ENCODE measurements at regions not wholly inside any gene's neighbourhood (a gene's known extent, or its start where the extent isn't known, plus 50 kb on each side); places are given as distances from the start of the nearest gene placed in this dataset.

DNA sequence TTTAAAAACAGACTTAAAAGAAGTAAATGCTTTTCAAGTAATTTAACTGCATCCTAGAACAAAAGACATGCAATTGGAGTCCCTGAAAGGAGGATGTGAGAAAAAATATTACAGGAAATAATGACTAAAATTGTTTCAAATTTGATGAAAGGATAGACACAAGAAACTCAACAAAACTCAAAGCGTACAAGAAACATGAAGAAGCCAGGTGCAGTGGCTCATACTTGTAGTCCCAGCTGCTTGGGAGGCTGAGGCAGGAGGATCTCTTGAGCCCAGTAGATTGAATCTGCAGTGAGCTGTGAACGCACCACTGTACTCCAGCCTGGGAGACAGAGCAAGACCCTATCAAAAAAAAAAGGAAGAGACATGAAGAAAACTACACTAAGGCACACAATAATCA is 118.1 kb upstream of the SLC39A10 start:
- Histone ChIP-seq H3K4me1 (peaks cover 0 to 26% (median 3%) of the 10 kb centered on the region in 4 donors), H3K9me3 (no peaks in the 10 kb centered on the region), H3K36me3 (no peaks in the 10 kb centered on the region), H3K27ac (no peak overlapping the region), H3K27me3 (no peaks in the 10 kb centered on the region), H3K4me3 (no peak overlapping the region)
- no peak for DNase-seq
- 90 to 95% (median 91%) methylated on average over 2 of the region's 2 CpGs for WGBS, 5 donors
- TF ChIP-seq POLR2AphosphoS5 (IDR thresholded peaks at IDR 0.05) (no peak), POLR2A (IDR thresholded peaks at IDR 0.05) (no peak), EP300 (IDR thresholded peaks at IDR 0.05) (no peak)
- TF ChIP-seq, protein P1, sequence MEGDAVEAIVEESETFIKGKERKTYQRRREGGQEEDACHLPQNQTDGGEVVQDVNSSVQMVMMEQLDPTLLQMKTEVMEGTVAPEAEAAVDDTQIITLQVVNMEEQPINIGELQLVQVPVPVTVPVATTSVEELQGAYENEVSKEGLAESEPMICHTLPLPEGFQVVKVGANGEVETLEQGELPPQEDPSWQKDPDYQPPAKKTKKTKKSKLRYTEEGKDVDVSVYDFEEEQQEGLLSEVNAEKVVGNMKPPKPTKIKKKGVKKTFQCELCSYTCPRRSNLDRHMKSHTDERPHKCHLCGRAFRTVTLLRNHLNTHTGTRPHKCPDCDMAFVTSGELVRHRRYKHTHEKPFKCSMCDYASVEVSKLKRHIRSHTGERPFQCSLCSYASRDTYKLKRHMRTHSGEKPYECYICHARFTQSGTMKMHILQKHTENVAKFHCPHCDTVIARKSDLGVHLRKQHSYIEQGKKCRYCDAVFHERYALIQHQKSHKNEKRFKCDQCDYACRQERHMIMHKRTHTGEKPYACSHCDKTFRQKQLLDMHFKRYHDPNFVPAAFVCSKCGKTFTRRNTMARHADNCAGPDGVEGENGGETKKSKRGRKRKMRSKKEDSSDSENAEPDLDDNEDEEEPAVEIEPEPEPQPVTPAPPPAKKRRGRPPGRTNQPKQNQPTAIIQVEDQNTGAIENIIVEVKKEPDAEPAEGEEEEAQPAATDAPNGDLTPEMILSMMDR (IDR thresholded peaks at IDR 0.05) = no peak
- intact Hi-C loops (cut with DNase I; ENCODE audit: low total_unique reads) = no loop called here

DNA sequence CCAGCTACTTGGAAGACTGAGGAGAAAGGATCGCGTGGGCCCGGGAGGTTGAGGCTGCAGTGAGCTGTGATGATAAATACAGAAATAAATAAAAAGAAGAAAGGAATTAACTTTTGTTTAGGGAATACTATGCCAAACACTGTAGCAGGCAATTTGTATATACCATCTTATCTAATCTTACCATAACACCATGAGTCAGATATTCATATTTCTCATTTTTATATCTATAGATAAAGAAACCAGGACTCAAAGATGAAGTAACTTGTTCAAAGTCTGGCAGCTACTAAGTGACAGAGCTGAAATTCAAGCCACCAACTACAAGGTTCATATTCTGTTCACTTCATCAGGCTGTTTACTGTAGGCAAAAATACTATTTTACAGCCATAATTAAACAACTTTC is 119.2 kb upstream of the SLC39A10 start:
- H3K27ac ChIP-seq = no peak overlapping the region
- H3K36me3 ChIP-seq = no peaks in the 10 kb centered on the region
- WGBS, 5 donors = 66 to 89% (median 85%) methylated on average over 3 of the region's 3 CpGs
- no peak for DNase-seq
- peaks cover 0 to 31% (median 9%) of the 10 kb centered on the region in 4 donors for H3K4me1 ChIP-seq
- intact Hi-C loops (cut with DNase I; ENCODE audit: low total_unique reads) = no loop called here
- TF ChIP-seq POLR2AphosphoS5 (IDR thresholded peaks at IDR 0.05) = no peak
- TF ChIP-seq, protein P1 (IDR thresholded peaks at IDR 0.05) = no peak
- no peak for TF ChIP-seq EP300 (IDR thresholded peaks at IDR 0.05)
- no peak for TF ChIP-seq POLR2A (IDR thresholded peaks at IDR 0.05)
- no peaks in the 10 kb centered on the region for H3K27me3 ChIP-seq
- H3K4me3 ChIP-seq = no peak overlapping the region
- no peaks in the 10 kb centered on the region for H3K9me3 ChIP-seq

DNA sequence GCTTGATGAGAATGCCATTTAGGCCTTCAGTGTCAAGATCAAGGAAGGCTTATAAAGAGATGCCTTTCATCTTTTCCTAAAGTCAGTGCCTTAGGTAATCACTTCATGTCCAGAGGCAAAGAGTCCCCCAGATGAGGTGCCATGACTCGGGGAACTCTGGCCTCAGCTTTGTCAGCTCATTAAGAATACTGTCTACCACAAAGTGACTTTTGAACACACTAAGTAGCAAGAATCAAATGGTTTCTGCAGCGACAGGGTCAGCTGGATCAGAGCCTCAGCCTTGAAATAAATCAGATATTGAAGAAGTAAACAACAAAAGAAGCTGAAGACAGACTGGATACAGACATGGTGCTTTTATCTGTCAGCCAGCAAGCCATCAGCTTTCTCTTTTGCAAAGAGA is 120.1 kb upstream of the SLC39A10 start:
- Histone ChIP-seq H3K27ac (no peak overlapping the region), H3K9me3 (no peaks in the 10 kb centered on the region), H3K4me3 (no peak overlapping the region), H3K36me3 (no peaks in the 10 kb centered on the region), H3K27me3 (no peaks in the 10 kb centered on the region), H3K4me1 (peaks cover 0 to 39% (median 12%) of the 10 kb centered on the region in 4 donors)
- 52 to 70% (median 55%) methylated on average over 2 of the region's 2 CpGs for WGBS, 5 donors
- no peak for DNase-seq
- intact Hi-C loops (cut with DNase I; ENCODE audit: low total_unique reads) = no loop called here
- TF ChIP-seq POLR2A (IDR thresholded peaks at IDR 0.05) (no peak), EP300 (IDR thresholded peaks at IDR 0.05) (no peak), POLR2AphosphoS5 (IDR thresholded peaks at IDR 0.05) (no peak)
- TF ChIP-seq, protein P1 (IDR thresholded peaks at IDR 0.05) = no peak

DNA sequence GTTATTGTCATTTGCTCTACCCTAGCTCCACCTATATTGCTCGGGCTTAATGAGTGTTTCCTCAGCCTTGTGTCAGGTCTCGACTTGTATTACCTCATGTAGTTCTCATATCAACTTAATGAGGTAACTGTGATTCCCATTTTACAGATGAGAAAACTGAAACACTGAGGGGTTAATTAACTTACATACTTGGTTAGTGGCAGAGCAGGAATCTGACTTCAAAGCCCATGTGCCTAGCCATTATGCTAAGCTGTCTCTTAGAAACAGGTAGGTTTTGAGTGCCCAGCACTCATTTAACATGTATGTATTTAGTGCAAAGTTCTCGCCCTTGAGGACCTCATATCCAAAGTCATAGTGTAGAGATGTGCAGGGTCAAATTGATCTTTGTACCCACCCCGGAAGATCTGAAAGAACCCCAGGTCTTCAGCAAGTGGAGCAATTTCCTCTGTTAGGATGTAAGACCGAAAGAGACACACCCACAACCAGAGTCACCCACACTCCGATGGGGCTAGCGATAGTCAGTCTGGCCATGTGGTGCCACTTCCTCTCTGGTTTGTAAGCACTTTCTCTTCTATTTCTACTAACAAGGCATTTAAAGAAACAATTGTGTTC is 121.0 kb upstream of the SLC39A10 start:
- H3K27ac ChIP-seq = peak overlapping the region in 1 of 5 donors; percentile 30
- peak in 1 of 2 donors; percentile 68 for DNase-seq
- 73 to 86% (median 78%) methylated on average over 7 of the region's 7 CpGs for WGBS, 5 donors

More for the DNA sequence above, 121.0 kb upstream of the SLC39A10 start:
- Histone ChIP-seq H3K9me3 (no peaks in the 10 kb centered on the region), H3K4me3 (no peak overlapping the region), H3K4me1 (peaks cover 0 to 47% (median 12%) of the 10 kb centered on the region in 4 donors), H3K36me3 (no peaks in the 10 kb centered on the region), H3K27me3 (no peaks in the 10 kb centered on the region)
- intact Hi-C loops (cut with DNase I; ENCODE audit: low total_unique reads) = no loop called here
- no peak for TF ChIP-seq POLR2AphosphoS5 (IDR thresholded peaks at IDR 0.05)
- no peak for TF ChIP-seq EP300 (IDR thresholded peaks at IDR 0.05)
- TF ChIP-seq POLR2A (IDR thresholded peaks at IDR 0.05) = no peak
- TF ChIP-seq, protein P1 (IDR thresholded peaks at IDR 0.05) = no peak

Measured in stomach (tissue), 8 donors.